ENCODE measurements at regions not wholly inside any gene's neighbourhood (a gene's known extent, or its start where the extent isn't known, plus 50 kb on each side); places are given as distances from the start of the nearest gene placed in this dataset.
"Not testable (repeated sequence)": the region's sequence is repeated elsewhere in the genome, so short reads cannot be mapped to it uniquely, and the experiment has no call there.

DNA sequence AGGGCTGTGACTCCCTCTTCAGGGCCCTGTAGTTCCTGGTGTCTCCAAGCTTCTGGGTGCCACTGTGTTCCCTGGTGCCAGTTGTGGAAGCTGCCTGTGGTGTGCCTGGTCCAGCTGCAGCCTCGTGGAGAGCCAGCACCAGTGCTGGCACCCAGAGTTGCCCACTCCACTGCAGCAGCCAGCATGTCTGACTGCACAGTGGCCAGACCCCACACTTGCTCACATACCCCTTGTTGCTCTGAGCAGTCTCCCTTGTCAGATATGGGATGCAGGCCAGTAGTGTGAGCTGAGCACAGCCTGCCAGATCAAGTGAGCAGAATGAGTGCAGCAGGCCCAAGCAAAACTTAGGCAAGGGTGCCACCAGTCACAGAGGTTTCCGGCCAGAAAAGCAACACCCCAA is 108.6 kb downstream of the ZMAT1 start:
- DNase-seq (ENCODE audit: low read depth) = no peak

DNA sequence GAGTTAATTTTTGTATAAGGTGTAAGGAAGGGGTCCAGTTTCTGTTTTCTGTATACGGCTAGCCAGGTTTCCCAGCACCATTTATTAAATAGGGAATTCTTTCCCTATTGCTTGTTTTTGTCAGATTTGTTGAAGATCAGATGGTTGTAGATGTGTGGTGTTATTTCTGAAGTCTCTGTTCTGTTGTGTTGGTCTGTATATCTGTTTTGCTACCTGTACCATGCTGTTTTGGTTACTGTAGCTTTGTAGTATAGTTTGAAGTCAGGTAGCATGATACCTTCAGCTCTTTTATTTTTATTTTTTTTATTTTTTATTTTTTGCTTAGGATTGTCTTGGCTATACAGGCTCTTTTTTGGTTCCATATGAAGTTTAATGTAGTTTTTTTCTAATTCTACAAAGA is 114.1 kb downstream of the ZMAT1 start:
- not testable (repeated sequence) for DNase-seq (ENCODE audit: low read depth)

DNA sequence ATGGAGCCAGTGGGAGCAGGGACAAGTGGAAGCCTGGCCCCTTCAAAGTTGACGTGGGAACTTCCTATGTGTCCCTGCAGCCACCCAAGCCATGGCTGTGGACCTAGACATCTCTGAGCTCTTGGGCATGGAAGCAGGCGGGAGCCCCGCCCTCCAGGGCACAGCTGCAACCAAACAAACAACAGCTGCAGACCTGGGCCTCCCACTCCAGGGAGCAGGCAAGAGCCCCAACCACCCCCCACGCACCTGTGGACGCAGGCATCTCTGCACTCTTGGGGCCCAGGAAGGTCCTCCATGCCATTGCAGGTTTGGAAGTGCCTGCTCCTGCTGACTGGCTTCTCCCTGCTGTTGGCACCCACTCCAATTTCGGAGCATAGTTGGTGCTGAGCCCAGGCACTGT is 118.6 kb downstream of the ZMAT1 start:
- DNase-seq (ENCODE audit: low read depth) = no peak

DNA sequence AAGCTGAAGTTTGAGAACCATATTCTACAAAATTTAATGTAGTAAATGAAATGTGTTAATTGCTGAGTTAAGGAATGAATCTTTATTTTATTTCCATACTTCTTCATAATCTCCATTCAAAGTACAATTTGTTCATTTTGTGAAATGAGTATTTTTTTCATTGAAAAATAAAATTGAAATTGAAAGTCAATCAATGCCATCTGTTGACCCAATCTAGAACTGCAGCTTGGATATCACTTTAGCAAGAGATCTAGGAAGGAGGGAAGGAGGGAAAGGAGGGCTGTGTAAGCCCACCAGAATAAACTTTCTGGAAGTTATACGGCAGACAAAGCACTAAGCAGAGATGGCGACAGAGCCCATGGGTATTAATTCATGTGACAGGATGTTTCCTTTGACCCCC is 128.4 kb downstream of the ZMAT1 start:
- no peak for DNase-seq (ENCODE audit: low read depth)

DNA sequence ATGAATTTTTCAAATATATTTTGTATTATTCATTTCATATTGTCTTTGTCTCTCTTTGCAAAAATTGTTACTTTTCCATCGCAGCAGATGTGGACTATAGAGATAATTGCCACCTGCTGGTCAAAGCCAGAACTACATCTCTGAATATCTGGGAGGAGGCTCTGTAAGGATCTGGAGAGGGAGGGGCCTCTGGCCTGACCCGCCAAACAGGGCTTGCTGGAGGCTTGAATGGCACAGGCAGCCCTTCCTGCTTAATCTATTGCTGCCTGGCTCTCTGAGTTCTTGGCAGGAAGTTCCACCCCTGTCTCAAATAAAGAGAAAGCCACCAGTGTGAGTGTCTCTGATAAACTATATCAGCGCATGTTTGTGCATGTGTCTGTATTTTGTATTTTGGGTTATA is 132.4 kb downstream of the ZMAT1 start:
- DNase-seq (ENCODE audit: low read depth) = peak; percentile 75

DNA sequence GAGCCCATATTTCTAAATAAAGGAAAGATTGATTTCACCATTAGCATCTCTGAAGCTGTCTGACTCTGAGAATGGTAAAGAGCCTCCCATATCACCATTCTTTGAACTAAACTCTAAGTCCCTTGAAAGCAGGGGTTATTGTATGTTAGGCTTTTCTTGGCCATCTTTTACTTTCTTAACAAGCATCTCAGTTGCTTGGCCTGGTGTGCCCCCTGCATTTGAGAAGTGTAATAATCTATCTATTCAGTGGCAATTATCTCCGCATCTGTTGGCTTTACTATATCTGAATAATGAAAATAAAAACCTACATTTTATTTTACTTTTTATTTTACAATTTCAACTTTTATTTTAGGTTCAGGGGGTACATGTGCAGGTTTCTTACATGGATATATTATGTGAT is 128.3 kb upstream of the ARMCX2 start:
- no peak for DNase-seq (ENCODE audit: low read depth)

DNA sequence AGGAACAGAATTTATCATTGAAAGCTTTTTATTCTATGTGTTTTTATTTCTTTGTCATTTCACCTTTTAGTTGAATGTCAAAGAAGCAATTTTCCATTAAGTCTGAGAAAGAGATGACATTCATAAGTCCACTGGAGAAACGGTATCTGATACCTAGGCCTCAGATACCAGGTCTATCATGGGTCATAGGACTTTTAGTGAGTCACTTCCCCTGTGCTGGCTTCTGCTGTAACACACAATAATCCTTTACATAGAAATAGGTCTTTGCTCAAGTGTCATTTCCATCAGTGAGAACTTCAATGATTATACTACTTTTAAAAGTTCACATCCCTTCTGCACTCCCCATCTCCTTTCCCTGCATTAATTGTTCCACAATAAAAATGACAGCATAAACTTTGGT is 125.5 kb upstream of the ARMCX2 start:
- no peak for DNase-seq (ENCODE audit: low read depth)

DNA sequence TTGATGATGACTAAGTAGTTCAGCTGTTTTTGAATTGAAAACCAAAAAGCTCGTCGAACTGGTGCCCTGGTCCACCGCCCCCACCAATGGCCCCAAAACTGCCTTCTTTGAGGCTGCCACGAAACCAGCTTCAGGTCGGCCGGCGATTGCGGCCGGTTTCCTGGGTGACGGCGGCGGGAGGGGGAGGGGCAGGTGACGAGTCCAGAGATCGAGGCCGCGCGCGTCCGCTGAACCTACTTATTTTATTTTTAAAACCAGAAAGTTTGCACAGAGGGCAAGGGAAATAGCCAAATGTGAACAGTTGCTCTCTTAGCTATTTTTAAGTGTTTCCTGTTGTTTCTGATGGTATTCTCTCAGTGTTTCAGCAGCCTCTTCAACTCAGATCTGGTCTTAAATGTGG is 120.8 kb upstream of the ARMCX2 start:
- DNase-seq (ENCODE audit: low read depth) = not testable (repeated sequence)

DNA sequence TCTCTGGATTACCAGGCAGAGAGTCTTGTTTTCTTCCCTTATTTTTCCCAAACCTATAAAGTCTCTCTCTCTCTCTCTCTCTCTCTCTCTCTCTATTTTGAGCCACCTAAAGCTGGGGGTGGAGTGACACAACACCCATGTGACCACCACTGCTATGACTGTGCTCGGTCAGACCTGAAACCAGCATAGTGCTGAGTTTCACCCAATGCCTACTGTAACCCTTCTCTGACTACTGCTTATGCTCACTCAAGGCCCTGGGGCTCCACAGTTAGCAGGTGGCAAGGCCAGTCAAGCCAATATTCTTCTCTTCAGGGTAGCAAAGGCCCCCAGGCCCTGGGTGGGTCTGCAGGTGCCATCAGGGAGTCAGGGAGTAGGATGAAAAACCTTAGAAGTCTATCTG is 114.7 kb upstream of the ARMCX2 start:
- DNase-seq (ENCODE audit: low read depth) = no peak

DNA sequence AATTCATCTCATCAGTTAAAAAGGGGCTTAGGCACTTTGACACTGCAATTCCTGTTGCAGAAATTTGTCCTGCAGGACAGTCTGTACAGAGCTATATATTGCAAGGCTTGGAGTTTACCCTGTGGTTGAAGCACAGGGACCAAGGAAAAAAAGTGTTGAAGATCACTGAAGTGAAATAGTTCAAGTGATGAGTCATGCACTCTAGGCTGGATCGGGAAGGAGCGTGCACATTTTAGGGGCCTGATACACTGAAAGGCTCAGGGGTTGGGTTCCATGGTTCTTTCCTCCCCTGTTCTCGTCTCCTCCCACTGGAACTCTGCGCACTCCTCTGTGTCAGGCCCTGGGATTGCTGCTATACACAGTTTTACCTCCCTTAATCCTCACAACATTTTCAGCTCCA is 104.9 kb upstream of the ARMCX2 start:
- no peak for DNase-seq (ENCODE audit: low read depth)

DNA sequence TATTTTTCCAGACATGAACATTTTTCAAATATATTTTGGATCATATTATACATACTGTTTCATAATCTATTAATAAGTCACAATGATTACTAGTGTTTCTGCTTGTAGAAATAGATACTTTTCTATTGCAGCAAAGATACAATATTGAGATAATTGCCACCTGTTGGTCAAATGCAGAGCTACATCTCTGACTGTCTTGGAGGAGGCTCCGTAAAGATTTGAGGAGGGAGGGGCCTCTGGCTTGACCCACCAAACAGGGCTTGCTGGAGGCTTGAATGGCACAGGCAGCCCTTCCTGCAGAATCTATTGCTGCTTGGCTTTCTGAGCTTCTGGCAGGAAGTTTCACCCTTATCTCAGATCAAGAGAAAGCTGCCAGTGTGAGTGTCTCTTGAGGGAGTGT is 99.3 kb upstream of the ARMCX2 start:
- peak; percentile 1 for DNase-seq (ENCODE audit: low read depth)

DNA sequence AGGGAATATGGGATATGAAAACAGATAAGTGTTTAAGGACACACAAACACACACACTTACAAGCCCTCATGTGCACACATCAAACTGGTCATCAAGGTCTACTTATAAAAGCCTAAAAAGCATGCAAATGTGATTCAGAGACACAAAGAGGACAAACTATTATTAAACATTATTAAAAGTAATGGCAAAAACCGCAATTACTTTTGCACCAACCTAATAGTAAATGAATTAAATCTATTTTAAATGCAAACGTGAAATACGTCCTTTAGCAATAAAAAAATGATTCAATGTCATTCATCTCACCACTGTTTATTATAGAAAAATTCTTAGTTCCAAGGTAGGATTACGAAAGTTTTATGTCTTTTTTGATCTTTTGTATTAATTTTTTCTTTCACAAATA is 91.1 kb upstream of the ARMCX2 start:
- no peak for DNase-seq (ENCODE audit: low read depth)

DNA sequence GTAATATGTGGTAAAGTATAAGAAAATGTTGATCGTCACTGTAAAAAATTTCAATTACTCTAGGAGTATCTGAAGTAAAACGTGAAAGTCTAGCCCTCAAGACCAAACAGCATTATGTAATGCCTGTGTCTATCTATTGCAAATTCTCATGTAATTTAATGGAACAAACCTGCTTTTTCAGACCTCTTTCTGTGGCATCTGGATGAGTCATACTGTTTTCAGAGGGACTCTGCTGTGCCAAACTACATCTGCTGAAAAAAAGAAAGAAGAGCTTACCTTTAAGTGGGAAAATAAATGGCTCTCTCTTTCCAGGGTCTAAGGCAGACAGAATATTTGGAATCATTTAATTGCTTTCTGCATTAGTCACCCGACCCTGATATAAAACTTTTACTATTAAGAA is 89.8 kb upstream of the ARMCX2 start:
- no peak for DNase-seq (ENCODE audit: low read depth)

DNA sequence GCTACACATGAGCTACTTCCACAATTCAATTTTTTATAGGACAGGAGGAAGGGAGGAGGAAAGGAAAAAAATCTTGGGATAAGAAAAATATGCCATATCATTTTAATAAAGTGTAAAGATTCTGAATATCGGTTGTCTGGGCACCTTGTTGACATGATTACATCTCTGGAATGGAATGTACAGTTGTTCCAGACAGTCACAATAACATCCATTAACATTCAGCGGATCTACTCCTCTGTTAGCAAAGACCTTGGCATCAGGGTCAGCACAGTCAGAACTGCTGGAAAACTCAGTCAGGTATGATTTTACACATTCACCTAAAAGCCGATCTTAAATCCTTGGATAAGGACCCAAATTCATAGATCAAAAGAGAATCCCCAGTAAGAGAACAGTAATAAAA is 85.4 kb upstream of the ARMCX2 start:
- no peak for DNase-seq (ENCODE audit: low read depth)

DNA sequence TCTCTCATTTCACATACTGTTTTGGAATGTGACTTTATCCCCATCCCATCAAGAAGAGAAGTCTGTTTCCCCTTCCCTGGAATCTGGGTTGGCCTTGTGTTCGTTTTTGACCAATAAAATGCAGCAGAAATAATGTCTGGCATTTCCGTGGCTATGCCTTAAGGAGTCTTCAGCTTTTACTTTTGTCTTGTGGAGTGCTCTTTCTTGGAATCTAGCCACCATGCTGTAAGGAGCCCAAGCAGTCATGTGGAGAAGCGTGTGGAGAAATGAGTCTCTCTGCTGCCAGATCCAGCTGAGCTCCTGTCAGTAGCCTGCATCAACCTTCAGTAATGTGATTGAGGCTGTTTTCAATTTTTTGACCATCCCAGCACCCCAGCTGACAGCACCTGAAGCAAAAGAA is 84.4 kb upstream of the ARMCX2 start:
- no peak for DNase-seq (ENCODE audit: low read depth)

DNA sequence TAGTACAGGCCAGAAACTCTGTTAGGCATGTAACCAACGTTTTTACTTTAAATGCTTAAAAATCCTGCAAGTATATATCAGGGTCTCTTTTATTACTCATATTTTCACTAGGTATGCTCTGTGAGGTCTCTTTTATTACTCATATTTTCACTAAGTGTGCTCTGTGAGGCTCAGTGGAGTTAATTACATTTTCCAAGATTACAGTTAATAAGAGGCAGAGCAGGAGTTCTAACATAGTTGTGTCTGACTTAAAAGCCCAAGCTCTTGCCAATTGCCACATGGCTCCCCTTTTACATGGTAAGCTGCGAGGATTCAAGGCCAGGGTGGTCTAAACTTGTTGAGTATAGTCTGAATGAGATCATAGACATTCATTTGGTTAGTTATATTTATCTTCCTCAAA is 81.0 kb upstream of the ARMCX2 start:
- no peak for DNase-seq (ENCODE audit: low read depth)

DNA sequence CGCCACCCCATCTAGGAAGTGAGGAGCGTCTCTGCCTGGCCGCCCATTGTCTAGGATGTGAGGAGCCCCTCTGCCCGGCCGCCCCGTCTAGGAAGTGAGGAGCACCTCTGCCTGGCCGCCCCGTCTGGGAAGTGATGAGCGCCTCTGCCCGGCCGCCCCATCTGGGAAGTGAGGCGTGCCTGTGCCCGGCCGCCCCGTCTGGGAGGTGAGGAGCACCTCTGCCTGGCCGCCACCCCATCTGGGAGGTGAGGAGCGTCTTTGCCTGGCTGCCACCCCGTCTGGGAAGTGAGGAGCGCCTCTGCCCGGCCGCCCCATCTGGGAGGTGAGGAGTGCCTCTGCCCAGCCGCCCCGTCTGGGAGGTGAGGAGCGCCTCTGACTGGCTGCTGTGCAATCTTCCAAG is 79.2 kb upstream of the ARMCX2 start:
- not testable (repeated sequence) for DNase-seq (ENCODE audit: low read depth)

DNA sequence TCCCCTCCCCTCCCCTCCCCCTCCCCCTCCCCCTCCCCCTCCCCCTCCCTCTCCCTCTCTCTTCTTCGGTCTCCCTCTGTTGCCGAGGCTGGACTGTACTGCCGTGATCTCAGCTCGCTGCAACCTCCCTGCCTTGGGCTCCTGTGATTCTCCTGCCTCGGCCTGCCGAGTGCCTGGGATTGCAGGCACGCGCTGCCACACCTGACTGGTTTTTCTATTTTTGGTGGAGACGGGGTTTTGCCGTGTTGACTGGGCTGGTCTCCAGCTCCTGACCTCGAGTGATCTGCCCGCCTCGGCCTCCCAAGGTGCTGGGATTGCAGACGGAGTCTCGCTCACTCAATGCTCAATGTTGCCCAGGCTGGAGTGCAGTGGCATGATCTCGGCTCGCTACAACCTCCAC is 78.8 kb upstream of the ARMCX2 start:
- not testable (repeated sequence) for DNase-seq (ENCODE audit: low read depth)

DNA sequence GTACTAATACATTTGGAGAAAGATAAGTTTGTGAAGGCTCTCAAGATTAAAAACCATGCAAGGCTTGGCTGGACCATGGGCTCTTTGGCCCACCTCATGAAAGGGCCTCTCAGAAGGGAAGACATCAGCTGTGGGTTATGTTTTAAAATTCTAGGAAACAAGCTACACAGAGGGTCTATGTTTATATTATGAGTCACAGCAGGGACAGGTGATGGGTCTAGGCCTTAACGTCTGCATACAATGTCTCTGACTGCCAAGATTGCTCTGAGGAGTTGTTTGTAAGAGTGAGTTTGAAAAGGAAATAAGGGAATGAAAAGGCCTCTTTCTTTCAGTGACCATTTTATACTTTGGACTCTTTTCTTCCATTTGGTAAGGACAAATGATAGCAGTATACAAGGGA is 77.0 kb upstream of the ARMCX2 start:
- DNase-seq (ENCODE audit: low read depth) = no peak

DNA sequence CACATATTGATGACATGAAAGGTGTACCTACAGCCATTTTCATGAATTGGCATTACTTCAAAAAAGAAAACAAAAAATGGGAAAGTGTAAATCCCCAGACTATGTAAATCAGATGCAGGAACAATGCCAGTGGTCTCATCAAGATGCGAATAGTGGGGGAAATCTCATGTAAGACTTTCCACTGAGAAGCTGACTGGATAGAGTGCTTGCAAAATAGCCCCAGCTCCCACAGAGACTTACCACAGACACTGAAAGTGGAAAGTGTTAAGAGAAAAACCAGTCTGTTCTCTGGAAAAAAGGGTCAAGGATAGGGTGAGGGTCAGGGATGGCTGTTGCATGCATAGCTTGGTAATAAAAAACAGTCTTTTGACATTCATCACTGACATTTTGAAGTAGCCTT is 73.2 kb upstream of the ARMCX2 start:
- DNase-seq (ENCODE audit: low read depth) = no peak

DNA sequence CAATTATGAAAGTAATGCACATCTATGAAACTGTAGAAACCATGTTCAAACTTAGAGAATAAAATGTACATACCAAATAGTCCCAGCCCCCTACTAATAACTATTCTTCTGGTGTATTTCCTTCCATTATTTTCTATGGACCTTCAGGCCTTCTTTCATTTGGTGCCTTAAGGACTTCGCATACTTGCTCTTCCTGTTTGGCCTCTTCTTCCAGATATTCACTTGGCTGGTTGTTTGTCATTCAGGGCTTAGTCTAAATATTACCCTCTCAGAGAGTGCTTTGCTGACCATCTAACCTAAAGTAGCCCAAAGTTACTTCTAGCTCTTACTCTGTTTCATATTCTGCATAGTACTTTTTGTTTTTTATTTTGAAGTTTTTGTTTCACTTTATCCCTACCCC is 70.3 kb upstream of the ARMCX2 start:
- DNase-seq (ENCODE audit: low read depth) = no peak

Data from activated gamma-delta T cell treated with anti-CD3 and anti-CD28 coated beads, Interleukin-2, amount 50 U/mL, for 16 hours (primary cell).